ENCODE measurements at regions not wholly inside any gene's neighbourhood (a gene's known extent, or its start where the extent isn't known, plus 50 kb on each side); places are given as distances from the start of the nearest gene placed in this dataset.

GRCh38 chr12:74595696-74596095 lies 58.1 kb downstream of the ATXN7L3B start:
- TF ChIP-seq TCF7L2 (IDR thresholded peaks at IDR 0.05; ENCODE audit: low read depth, low read length) (no peak), SIN3A (IDR thresholded peaks at IDR 0.05; ENCODE audit: borderline replicate concordance, insufficient read depth, low read depth, low read length) (no peak), POLR2AphosphoS5 (IDR thresholded peaks at IDR 0.05; ENCODE audit: low read depth, low read length) (no peak), REST (IDR thresholded peaks at IDR 0.05; ENCODE audit: insufficient read depth in 1 of 2, low read depth in 2 of 2, low read length in 1 of 2) (no peak)
- TF ChIP-seq, protein P1, sequence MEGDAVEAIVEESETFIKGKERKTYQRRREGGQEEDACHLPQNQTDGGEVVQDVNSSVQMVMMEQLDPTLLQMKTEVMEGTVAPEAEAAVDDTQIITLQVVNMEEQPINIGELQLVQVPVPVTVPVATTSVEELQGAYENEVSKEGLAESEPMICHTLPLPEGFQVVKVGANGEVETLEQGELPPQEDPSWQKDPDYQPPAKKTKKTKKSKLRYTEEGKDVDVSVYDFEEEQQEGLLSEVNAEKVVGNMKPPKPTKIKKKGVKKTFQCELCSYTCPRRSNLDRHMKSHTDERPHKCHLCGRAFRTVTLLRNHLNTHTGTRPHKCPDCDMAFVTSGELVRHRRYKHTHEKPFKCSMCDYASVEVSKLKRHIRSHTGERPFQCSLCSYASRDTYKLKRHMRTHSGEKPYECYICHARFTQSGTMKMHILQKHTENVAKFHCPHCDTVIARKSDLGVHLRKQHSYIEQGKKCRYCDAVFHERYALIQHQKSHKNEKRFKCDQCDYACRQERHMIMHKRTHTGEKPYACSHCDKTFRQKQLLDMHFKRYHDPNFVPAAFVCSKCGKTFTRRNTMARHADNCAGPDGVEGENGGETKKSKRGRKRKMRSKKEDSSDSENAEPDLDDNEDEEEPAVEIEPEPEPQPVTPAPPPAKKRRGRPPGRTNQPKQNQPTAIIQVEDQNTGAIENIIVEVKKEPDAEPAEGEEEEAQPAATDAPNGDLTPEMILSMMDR (IDR thresholded peaks at IDR 0.05) = no peak
- ATAC-seq = no peak
- no peak for DNase-seq (ENCODE audit: low read depth, low spot score)
- no peaks in the 10 kb centered on the region for H3K4me1 ChIP-seq (ENCODE audit: control insufficient read depth, insufficient read depth, low read length)
- in situ Hi-C loops (cut with HindIII; ENCODE audit: low pct_unique_long_range_greater_than_20kb, low sequenced_read_pairs) (no loop called here), intact Hi-C loops (cut with micrococcal nuclease; ENCODE audit: unreplicated experiment) (no loop called here)
- no TSS peak for BruUV-seq (replicated peaks)
- H3K27ac ChIP-seq (ENCODE audit: low read length) = no peak overlapping the region
- H3K27me3 ChIP-seq (ENCODE audit: control insufficient read depth, insufficient read depth, low read length) = no peaks in the 10 kb centered on the region; the same call in 1 of the 2 replicates
- CTCF ChIA-PET = no interaction called here
- H3K36me3 ChIP-seq (ENCODE audit: control insufficient read depth, insufficient read depth, low read length) = no peaks in the 10 kb centered on the region
- POLR2A ChIA-PET = no interaction called here
- H3K4me3 ChIP-seq (ENCODE audit: low read depth in 2 of 2, low read length in 2 of 2) = no peak overlapping the region
- H3K9me3 ChIP-seq (ENCODE audit: control insufficient read depth, insufficient read depth, low read depth, low read length) = no peaks in the 10 kb centered on the region

DNA sequence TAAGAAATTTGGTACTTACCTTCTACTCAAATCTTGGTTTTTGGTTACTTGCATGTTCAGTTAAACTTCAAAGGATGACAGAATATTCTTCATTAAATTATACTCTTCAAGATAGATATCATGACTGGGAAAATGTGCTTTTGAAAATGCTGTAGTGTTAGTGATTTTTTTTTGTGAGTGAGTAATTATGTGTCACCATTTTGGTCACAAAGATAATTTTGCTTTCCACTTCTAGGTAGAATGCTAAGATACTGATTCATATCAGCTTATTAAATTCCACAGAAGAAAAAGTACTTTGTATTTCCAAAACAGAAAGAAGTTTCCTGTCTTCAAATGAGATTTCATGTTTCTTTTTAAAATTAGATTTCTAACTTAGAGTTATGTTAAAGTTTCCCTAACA lies 61.2 kb downstream of the ATXN7L3B start:
- in situ Hi-C loops (cut with HindIII; ENCODE audit: low pct_unique_long_range_greater_than_20kb, low sequenced_read_pairs) = no loop called here
- DNase-seq (ENCODE audit: low read depth, low spot score) = no peak
- Histone ChIP-seq H3K36me3 (ENCODE audit: control insufficient read depth, insufficient read depth, low read length) (no peaks in the 10 kb centered on the region), H3K4me1 (ENCODE audit: control insufficient read depth, insufficient read depth, low read length) (no peaks in the 10 kb centered on the region), H3K27me3 (ENCODE audit: control insufficient read depth, insufficient read depth, low read length) (no peaks in the 10 kb centered on the region; the same call in 1 of the 2 replicates), H3K4me3 (ENCODE audit: low read depth in 2 of 2, low read length in 2 of 2) (no peak overlapping the region), H3K27ac (ENCODE audit: low read length) (no peak overlapping the region), H3K9me3 (ENCODE audit: control insufficient read depth, insufficient read depth, low read depth, low read length) (no peaks in the 10 kb centered on the region)
- ChIA-PET CTCF (no interaction called here), POLR2A (no interaction called here)
- no TSS peak for BruUV-seq (replicated peaks)
- TF ChIP-seq, protein P1 (IDR thresholded peaks at IDR 0.05) = no peak
- TF ChIP-seq TCF7L2 (IDR thresholded peaks at IDR 0.05; ENCODE audit: low read depth, low read length) (no peak), SIN3A (IDR thresholded peaks at IDR 0.05; ENCODE audit: borderline replicate concordance, insufficient read depth, low read depth, low read length) (no peak), POLR2AphosphoS5 (IDR thresholded peaks at IDR 0.05; ENCODE audit: low read depth, low read length) (no peak), REST (IDR thresholded peaks at IDR 0.05; ENCODE audit: insufficient read depth in 1 of 2, low read depth in 2 of 2, low read length in 1 of 2) (no peak)
- intact Hi-C loops (cut with micrococcal nuclease; ENCODE audit: unreplicated experiment) = no loop called here
- no peak for ATAC-seq
